A549 (cell line): ENCODE measurements at regions not wholly inside any gene's neighbourhood (a gene's known extent, or its start where the extent isn't known, plus 50 kb on each side); places are given as distances from the start of the nearest gene placed in this dataset.

Experiments used
- ATAC-seq, 2 experiments: fragments of 200-7000 bp in 1 of 2; fragments of >200 bp in 1 of 2; cut with Nextera tagmentation in 1 of 2; cut with Tn5 transposase in 1 of 2; 3 replicates each; pipeline versions ENCODE4 v1.8.0 to v1.9.1; 2018 to 2020; ENCODE audit warnings: mild to moderate bottlenecking in 1 of 2, moderate library complexity in 1 of 2
- CTCF ChIA-PET: fragments of 300-600 bp; sonication (Branson Sonifier 250); formaldehyde crosslinking; extraction: SDS; loops from one replicate; lab custom pipeline; 2021; ENCODE audit warnings: antibody characterized with exemption, inconsistent platforms; lab: Yijun Ruan, JAX
- POLR2A ChIA-PET: fragments of 350-600 bp; formaldehyde crosslinking; extraction: SDS; loops from one replicate; lab custom pipeline; 2021; ENCODE audit warnings: antibody characterized with exemption, inconsistent platforms; lab: Yijun Ruan, JAX
- DNase-seq, 2 experiments: peaks; one replicate each; pipeline versions ENCODE4 v3.0.0 to v3.0.0-alpha.2; 2011 to 2016; ENCODE audit warnings: low read depth in 1 of 2, low spot score in 1 of 2
- FAIRE-seq: peaks from 2 replicates; lab custom pipeline; 2011; peaks lifted over from hg19 to GRCh38; lab: Jason Lieb, UNC
- H3K27ac ChIP-seq, 2 experiments: fragments of >200 bp; sonication (Bioruptor Twin); formaldehyde crosslinking; 3 replicates each; pipeline ENCODE4 v1.5.1; 2016 to 2017
- H3K4me1 ChIP-seq: fragments of >200 bp; sonication (Bioruptor Twin); formaldehyde crosslinking; 3 replicates; pipeline ENCODE4 v1.6.1; 2016
- H3K4me2 ChIP-seq: fragments of >200 bp; sonication (Bioruptor Twin); formaldehyde crosslinking; 3 replicates; pipeline ENCODE4 v1.6.1; 2016
- H3K4me3 ChIP-seq: fragments of >200 bp; sonication (Bioruptor Twin); formaldehyde crosslinking; 3 replicates; pipeline ENCODE4 v1.5.1; 2016
- H3K9me3 ChIP-seq: fragments of >200 bp; sonication (Bioruptor Twin); formaldehyde crosslinking; 3 replicates; pipeline ENCODE4 v1.6.1; 2016
- ATOH8 ChIP-seq: fragments of 250-450 bp; sonication (Bioruptor Pico); IDR thresholded peaks from 2 replicates; pipeline ENCODE4 v1.5.0; 2020; ENCODE audit warnings: low read depth, mild to moderate bottlenecking, moderate library complexity
- BCL3 ChIP-seq: fragments of >200 bp; sonication (Bioruptor Twin); formaldehyde crosslinking; IDR thresholded peaks from 3 replicates; pipeline ENCODE4 v1.6.1; 2016
- BHLHE40 ChIP-seq: IDR thresholded peaks from 2 replicates; pipeline ENCODE4 v1.6.1; 2012; ENCODE audit warnings: low read depth, low read length, inconsistent platforms
- CBX2 ChIP-seq: fragments of 200-600 bp; sonication (generic); IDR thresholded peaks from 2 replicates; pipeline ENCODE4 v1.6.1; 2016; ENCODE audit warnings: low read depth, mild to moderate bottlenecking, borderline replicate concordance
- CHD2 ChIP-seq: fragments of 150-350 bp; IDR thresholded peaks from 2 replicates; pipeline ENCODE4 v1.6.1; 2014; ENCODE audit warnings: low read length; ENCODE audit not compliant: partially characterized antibody
- EHF ChIP-seq: fragments of 250-450 bp; sonication (Bioruptor Pico); IDR thresholded peaks from 2 replicates; pipeline ENCODE4 v1.5.0; 2020; ENCODE audit warnings: mild to moderate bottlenecking
- EHMT2 ChIP-seq: fragments of 200-600 bp; sonication (generic); IDR thresholded peaks from 2 replicates; pipeline ENCODE4 v1.6.1; 2016; ENCODE audit warnings: antibody characterized with exemption, low read depth, mild to moderate bottlenecking, moderate library complexity
- EP300 ChIP-seq, 2 experiments: fragments of >200 bp; sonication (Bioruptor Twin); formaldehyde crosslinking; IDR thresholded peaks; 2 replicates in 1 of 2; 3 replicates in 1 of 2; pipeline ENCODE4 v1.6.1; 2016 to 2017
- ESRRA ChIP-seq: fragments of 150-350 bp; IDR thresholded peaks from 2 replicates; pipeline ENCODE4 v1.6.1; 2014; ENCODE audit warnings: mild to moderate bottlenecking, low read length, borderline replicate concordance
- FOSB ChIP-seq: fragments of 250-450 bp; sonication (Bioruptor Pico); IDR thresholded peaks from 2 replicates; pipeline ENCODE4 v1.5.0; 2020; ENCODE audit warnings: mild to moderate bottlenecking, moderate library complexity
- HES2 ChIP-seq: fragments of >200 bp; sonication (Bioruptor Twin); formaldehyde crosslinking; IDR thresholded peaks from 2 replicates; pipeline ENCODE4 v1.6.1; 2016
- HEYL ChIP-seq: fragments of 250-450 bp; sonication (Bioruptor Pico); IDR thresholded peaks from 2 replicates; pipeline ENCODE4 v1.8.0; 2021; ENCODE audit warnings: mild to moderate bottlenecking, moderate library complexity
- HOXA7 ChIP-seq: fragments of 250-450 bp; sonication (Bioruptor Pico); IDR thresholded peaks from 2 replicates; pipeline ENCODE4 v1.5.0; 2020; ENCODE audit warnings: mild to moderate bottlenecking, moderate library complexity
- HOXB13 ChIP-seq: fragments of 250-450 bp; sonication (Bioruptor Pico); IDR thresholded peaks from 2 replicates; pipeline ENCODE4 v1.5.0; 2020; ENCODE audit warnings: low read depth, mild to moderate bottlenecking, moderate library complexity
- HOXB5 ChIP-seq: fragments of 250-450 bp; sonication (Bioruptor Pico); IDR thresholded peaks from 2 replicates; pipeline ENCODE4 v1.5.0; 2020; ENCODE audit warnings: mild to moderate bottlenecking, moderate library complexity
- KDM1A ChIP-seq: fragments of 200-600 bp; sonication (generic); IDR thresholded peaks from 2 replicates; pipeline ENCODE4 v1.6.1; 2016; ENCODE audit warnings: low read depth, mild to moderate bottlenecking
- MAFK ChIP-seq: fragments of 450-650 bp; IDR thresholded peaks from 2 replicates; pipeline ENCODE4 v1.6.1; 2014; ENCODE audit not compliant: partially characterized antibody
- MAZ ChIP-seq: fragments of 150-350 bp; IDR thresholded peaks from 2 replicates; pipeline ENCODE4 v1.6.1; 2014; ENCODE audit warnings: antibody characterized with exemption, low read depth, low read length, borderline replicate concordance
- NFE2L2 ChIP-seq: fragments of 150-350 bp; conservative IDR thresholded peaks from 2 replicates; pipeline ENCODE4 v1.6.1; 2014; ENCODE audit warnings: low read length
- PBX3 ChIP-seq: IDR thresholded peaks from 2 replicates; pipeline ENCODE4 v1.6.1; 2012
- POLR2A ChIP-seq: IDR thresholded peaks from 2 replicates; pipeline ENCODE4 v1.6.1; 2012; ENCODE audit warnings: mild to moderate bottlenecking, low read length
- RAD21 ChIP-seq, 2 experiments: fragments of >200 bp in 1 of 2; sonication (Bioruptor Twin) in 1 of 2; formaldehyde crosslinking in 1 of 2; IDR thresholded peaks in 1 of 2; conservative IDR thresholded peaks in 1 of 2; 2 replicates in 1 of 2; 3 replicates in 1 of 2; pipeline ENCODE4 v1.6.1; 2012 to 2018; ENCODE audit warnings: inconsistent platforms in 1 of 2
- RARB ChIP-seq: fragments of 250-450 bp; sonication (Bioruptor Pico); IDR thresholded peaks from 2 replicates; pipeline ENCODE4 v1.8.0; 2021; ENCODE audit warnings: mild to moderate bottlenecking, moderate library complexity
- RNF2 ChIP-seq: fragments of 200-600 bp; sonication (generic); IDR thresholded peaks from 2 replicates; pipeline ENCODE4 v1.6.1; 2016; ENCODE audit warnings: low read depth, mild to moderate bottlenecking, antibody characterized with exemption, moderate library complexity, borderline replicate concordance
- TP53 ChIP-seq: fragments of 250-450 bp; sonication (Bioruptor Pico); IDR thresholded peaks from 2 replicates; pipeline ENCODE4 v1.5.0; 2021; ENCODE audit warnings: mild to moderate bottlenecking, moderate library complexity
- USF2 ChIP-seq: fragments of 450-650 bp; IDR thresholded peaks from 2 replicates; pipeline ENCODE4 v1.6.1; 2014; ENCODE audit warnings: antibody characterized with exemption
- ZC3H11A ChIP-seq: fragments of 450-650 bp; IDR thresholded peaks from 2 replicates; pipeline ENCODE4 v1.6.1; 2014; ENCODE audit warnings: antibody characterized with exemption, mild to moderate bottlenecking
- ZFP36 ChIP-seq: fragments of 450-650 bp; IDR thresholded peaks from 2 replicates; pipeline ENCODE4 v1.6.1; 2014; ENCODE audit warnings: borderline replicate concordance; ENCODE audit not compliant: partially characterized antibody

GRCh38 chr2:137838255-137839092, 125.8 kb upstream of the HNMT start (continued):
- TF ChIP-seq RAD21 (conservative IDR thresholded peaks at IDR 0.05 in 1 of 2, IDR thresholded peaks at IDR 0.05 in 1 of 2) (peak; percentile 87 to 88), RARB (no peak), HOXB5 (CRISPR knock-in tag) (no peak), USF2 (no peak), NFE2L2 (no peak), PBX3 (no peak), MAFK (no peak), EHMT2 (no peak), HES2 (no peak), EHF (no peak), CBX2 (no peak), HOXA7 (CRISPR knock-in tag) (no peak)

DNA sequence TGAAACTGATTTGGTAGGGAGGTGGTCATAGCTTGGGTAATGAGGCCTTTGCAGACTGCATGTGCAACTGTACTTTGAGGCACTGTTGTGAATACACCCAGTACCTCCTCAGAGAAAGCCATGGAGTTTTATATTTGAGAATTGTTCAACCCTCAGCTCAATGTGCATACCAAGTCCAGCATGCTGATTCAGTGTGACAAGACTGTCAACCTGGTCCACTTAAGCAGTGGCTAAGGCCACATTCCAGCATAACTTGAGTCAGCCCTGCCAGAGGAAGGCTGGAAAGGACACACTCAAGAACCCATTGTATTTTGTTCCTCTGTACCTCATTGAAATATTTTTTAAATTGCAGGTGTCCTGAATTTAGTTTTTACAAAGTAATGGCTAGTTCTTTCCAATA, 121.8 kb upstream of the HNMT start:
- peaks cover 5% of the 10 kb centered on the region for H3K9me3 ChIP-seq
- DNase-seq (no peak), ATAC-seq (no peak), FAIRE-seq (no peak)
- H3K4me1 ChIP-seq = no peaks in the 10 kb centered on the region
- no peak overlapping the region for H3K27ac ChIP-seq
- no peak overlapping the region for H3K4me3 ChIP-seq
- H3K4me2 ChIP-seq = no peak overlapping the region
- POLR2A ChIA-PET = no interaction called here
- no peak for TF ChIP-seq ZC3H11A
- TF ChIP-seq NFE2L2 = no peak
- TF ChIP-seq CHD2 = no peak
- no peak for TF ChIP-seq BHLHE40
- TF ChIP-seq TP53 = no peak
- TF ChIP-seq ZFP36 = no peak
- TF ChIP-seq HOXB13 (CRISPR knock-in tag) = no peak
- TF ChIP-seq HEYL (CRISPR knock-in tag) = no peak
- no peak for TF ChIP-seq FOSB (CRISPR knock-in tag)
- TF ChIP-seq MAZ = no peak
- no peak for TF ChIP-seq POLR2A
- TF ChIP-seq PBX3 = no peak
- no peak for TF ChIP-seq RNF2
- no peak for TF ChIP-seq ESRRA
- TF ChIP-seq BCL3 = no peak
- TF ChIP-seq EHMT2 = no peak
- TF ChIP-seq KDM1A = no peak
- TF ChIP-seq EP300 (IDR thresholded peaks at IDR 0.05) = no peak
- TF ChIP-seq ATOH8 (CRISPR knock-in tag) = no peak
- no peak for TF ChIP-seq EHF
- CTCF ChIA-PET = no interaction called here
